ENCODE measurements at regions not wholly inside any gene's neighbourhood (a gene's known extent, or its start where the extent isn't known, plus 50 kb on each side); places are given as distances from the start of the nearest gene placed in this dataset.

- ATAC-seq (no peak), DNase-seq (no peak)
- H3K4me3 ChIP-seq, result no peak overlapping the region
- no peaks in the 10 kb centered on the region for H3K27me3 ChIP-seq
- intact Hi-C loops (cut with DNase I), result no loop called here
- H3K27ac ChIP-seq, result no peak overlapping the region
- no peaks in the 10 kb centered on the region for H3K36me3 ChIP-seq
- no peaks in the 10 kb centered on the region for H3K9me3 ChIP-seq
- WGBS, 4 donors, result 86 to 95% (median 90%) methylated on average over 3 of the region's 3 CpGs
- no peak for TF ChIP-seq CTCF (IDR thresholded peaks at IDR 0.05)
- TF ChIP-seq POLR2A (IDR thresholded peaks at IDR 0.05), result no peak
- no peaks in the 10 kb centered on the region for H3K4me1 ChIP-seq
Observed at GRCh38 chr4:185945906-185946305, 123.0 kb upstream of the TLR3 start.

GRCh38 chr4:185950891-185951290 is 118.1 kb upstream of the TLR3 start:
- WGBS, 4 donors, result 67 to 80% (median 72%) methylated on average over 5 of the region's 5 CpGs
- no peak overlapping the region for H3K4me3 ChIP-seq
- H3K27me3 ChIP-seq, result no peaks in the 10 kb centered on the region
- TF ChIP-seq CTCF (IDR thresholded peaks at IDR 0.05), result no peak
- no peak for TF ChIP-seq POLR2A (IDR thresholded peaks at IDR 0.05)
- no peak overlapping the region for H3K27ac ChIP-seq
- no peaks in the 10 kb centered on the region for H3K4me1 ChIP-seq
- ATAC-seq, result no peak
- no peaks in the 10 kb centered on the region for H3K9me3 ChIP-seq
- no peak for DNase-seq
- no peaks in the 10 kb centered on the region for H3K36me3 ChIP-seq
- intact Hi-C loops (cut with DNase I), result no loop called here

- WGBS, 4 donors, result 82 to 88% (median 86%) methylated on average over 7 of the region's 7 CpGs
- intact Hi-C loops (cut with DNase I), result no loop called here
Observed at GRCh38 chr4:185955151-185955770, 113.7 kb upstream of the TLR3 start.

More at GRCh38 chr4:185955151-185955770, 113.7 kb upstream of the TLR3 start:
- Histone ChIP-seq H3K9me3 (peaks cover 0 to 1% (median 0%) of the 10 kb centered on the region in 12 donors), H3K27ac (no peak overlapping the region), H3K4me1 (no peaks in the 10 kb centered on the region), H3K4me3 (no peak overlapping the region), H3K27me3 (no peaks in the 10 kb centered on the region), H3K36me3 (no peaks in the 10 kb centered on the region)
- ATAC-seq, result no peak
- TF ChIP-seq POLR2A (IDR thresholded peaks at IDR 0.05) (no peak), CTCF (IDR thresholded peaks at IDR 0.05) (no peak)
- no peak for DNase-seq

Data from heart left ventricle (tissue), 16 donors.